Small intestine (tissue), 7 donors: ENCODE measurements at regions not wholly inside any gene's neighbourhood (a gene's known extent, or its start where the extent isn't known, plus 50 kb on each side); places are given as distances from the start of the nearest gene placed in this dataset.

ENCODE experiments used
- DNase-seq, 2 donors: peaks; one replicate each; pipeline versions ENCODE4 v3.0.0 to v3.0.0-alpha.2; 2013
- FAIRE-seq: peaks from 2 replicates; lab custom pipeline; 2012; peaks lifted over from hg19 to GRCh38; lab: Jason Lieb, UNC
- H3K27ac ChIP-seq, 3 donors: one replicate each; pipeline ENCODE4 v1.5.1; 2013; ENCODE audit warnings: low read length in 2 of 3, mild to moderate bottlenecking in 2 of 3, control low read depth in 1 of 3, inconsistent platforms in 1 of 3, low read depth in 1 of 3, moderate library complexity in 1 of 3
- H3K27me3 ChIP-seq, 3 donors: one replicate each; pipeline ENCODE4 v1.6.1; 2013; ENCODE audit warnings: low read length in 3 of 3, inconsistent platforms in 1 of 3; ENCODE audit not compliant: control insufficient read depth in 3 of 3, insufficient read depth in 3 of 3
- H3K36me3 ChIP-seq, 3 donors: one replicate each; pipeline ENCODE4 v1.6.1; 2013; ENCODE audit warnings: low read length in 3 of 3, inconsistent platforms in 1 of 3, low read depth in 1 of 3, mild to moderate bottlenecking in 1 of 3, moderate library complexity in 1 of 3; ENCODE audit not compliant: control insufficient read depth in 3 of 3, insufficient read depth in 2 of 3
- H3K4me1 ChIP-seq, 3 donors: one replicate each; pipeline ENCODE4 v1.6.1; 2013; ENCODE audit warnings: low read length in 2 of 3, inconsistent platforms in 1 of 3, low read depth in 1 of 3, mild to moderate bottlenecking in 1 of 3, moderate library complexity in 1 of 3; ENCODE audit not compliant: control insufficient read depth in 3 of 3, insufficient read depth in 2 of 3
- H3K4me3 ChIP-seq, 3 donors: one replicate each; pipeline ENCODE4 v1.5.1; 2013; ENCODE audit warnings: low read length in 3 of 3, control low read depth in 1 of 3, inconsistent platforms in 1 of 3, low read depth in 1 of 3, mild to moderate bottlenecking in 1 of 3, moderate library complexity in 1 of 3
- H3K9me3 ChIP-seq, 2 donors: one replicate each; pipeline ENCODE4 v1.6.1; 2013; ENCODE audit warnings: low read depth in 1 of 2, low read length in 1 of 2; ENCODE audit not compliant: control insufficient read depth in 2 of 2, insufficient read depth in 1 of 2
- WGBS, 3 donors: extraction: QIAGEN DNeasy Blood & Tissue Kit; methylation state at CpG; one replicate each; pipeline ENCODE4 v1.1.7; 2013; 5-methylcytosine and 5-hydroxymethylcytosine counted together
- donor health status: healthy with polysubstance abuse.
- donor health status: control.
- donor health status: control.
- donor health status: Bipolar disorder and iron deficiency.
- donor health status: healthy.

DNA sequence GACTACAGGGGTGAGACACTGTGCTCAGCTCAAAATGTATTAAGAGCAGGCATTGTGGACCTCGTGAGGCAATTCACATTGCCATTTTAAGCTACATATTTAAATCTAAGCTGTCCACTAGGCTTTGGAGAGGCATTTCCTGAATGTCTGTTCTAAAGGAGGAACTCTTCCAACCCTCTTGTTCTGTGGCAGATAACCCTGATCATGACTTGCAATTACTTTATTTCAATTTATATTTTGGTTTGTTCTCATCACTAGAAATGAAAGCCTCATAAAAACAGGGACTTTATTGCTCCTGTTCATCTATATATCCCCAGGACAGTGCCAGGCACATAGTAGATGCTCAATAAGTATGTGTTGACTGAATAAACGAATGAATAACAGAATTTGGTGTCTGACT lies 84.0 kb upstream of the SALL4 start:
- H3K27ac ChIP-seq: no peak overlapping the region
- WGBS, 3 donors: 46 to 62% (median 55%) methylated on average over 2 of the region's 2 CpGs
- H3K9me3 ChIP-seq: no peaks in the 10 kb centered on the region
- no peak overlapping the region for H3K4me3 ChIP-seq
- no peaks in the 10 kb centered on the region for H3K27me3 ChIP-seq
- no peak for DNase-seq
- no peak for FAIRE-seq
- H3K36me3 ChIP-seq: no peaks in the 10 kb centered on the region
- no peaks in the 10 kb centered on the region for H3K4me1 ChIP-seq

DNA sequence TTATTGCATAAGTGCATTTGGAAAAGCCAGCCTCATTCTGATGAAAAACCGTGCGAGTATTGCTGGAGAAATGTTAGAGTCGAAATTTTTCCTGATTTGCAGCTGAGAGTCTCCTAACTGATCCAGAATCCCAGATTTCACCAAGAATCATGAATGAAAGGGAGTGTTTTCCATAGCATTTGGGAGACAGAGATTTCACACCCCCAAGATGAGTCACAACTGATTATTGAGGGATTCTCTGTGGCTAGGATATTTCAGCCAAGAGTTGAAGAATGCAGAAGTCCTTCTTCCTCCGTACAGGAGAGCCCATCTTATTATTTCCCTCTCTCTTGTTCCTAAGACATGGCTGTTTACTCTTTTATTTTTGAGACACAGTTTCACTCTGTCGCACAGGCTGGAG lies 82.2 kb upstream of the SALL4 start:
- FAIRE-seq: no peak

GRCh38 chr20:51880188-51880587 lies 77.9 kb upstream of the SALL4 start:
- DNase-seq (no peak), FAIRE-seq (no peak)
- H3K27me3 ChIP-seq: no peaks in the 10 kb centered on the region
- no peaks in the 10 kb centered on the region for H3K9me3 ChIP-seq
- WGBS, 3 donors: 88 to 92% (median 88%) methylated on average over 4 of the region's 4 CpGs
- H3K4me3 ChIP-seq: no peak overlapping the region
- no peak overlapping the region for H3K27ac ChIP-seq
- no peaks in the 10 kb centered on the region for H3K4me1 ChIP-seq
- H3K36me3 ChIP-seq: no peaks in the 10 kb centered on the region

More for the DNA sequence above, 82.2 kb upstream of the SALL4 start:
- Histone ChIP-seq H3K27ac (no peak overlapping the region), H3K4me1 (no peaks in the 10 kb centered on the region), H3K27me3 (no peaks in the 10 kb centered on the region), H3K9me3 (no peaks in the 10 kb centered on the region), H3K36me3 (no peaks in the 10 kb centered on the region), H3K4me3 (no peak overlapping the region)
- no peak for DNase-seq
- WGBS, 3 donors: 81 to 85% (median 82%) methylated on average over 5 of the region's 5 CpGs

DNA sequence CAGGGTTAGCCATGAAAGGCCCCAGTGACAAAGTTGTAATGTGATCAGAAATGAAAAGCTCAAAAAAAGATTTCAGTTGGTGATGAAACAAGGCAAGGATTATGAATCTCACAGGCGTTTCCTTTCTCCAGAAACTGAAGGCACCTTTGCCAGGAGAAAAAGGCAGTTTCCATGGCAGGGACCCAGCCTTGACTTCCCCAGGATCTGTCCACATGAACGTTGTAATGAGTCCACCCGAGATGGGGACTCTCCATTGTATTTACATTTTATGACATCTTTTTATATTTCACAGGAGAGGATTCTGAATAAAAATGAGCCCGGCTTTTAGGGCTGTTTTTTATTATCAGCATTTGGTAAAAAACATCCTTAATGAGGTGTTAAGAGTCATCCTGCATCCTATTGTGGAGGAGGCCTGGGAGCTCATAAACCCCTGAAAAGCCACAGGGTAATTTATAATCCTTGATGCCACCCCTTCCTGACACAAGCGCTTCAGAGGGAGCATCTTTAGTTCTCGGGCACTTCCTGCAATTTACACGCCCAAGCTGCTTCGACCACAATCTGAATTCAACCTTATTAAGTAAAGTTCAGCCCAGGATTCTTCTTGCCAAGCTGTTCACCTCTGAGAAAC lies 74.1 kb upstream of the SALL4 start:
- DNase-seq: no peak

DNA sequence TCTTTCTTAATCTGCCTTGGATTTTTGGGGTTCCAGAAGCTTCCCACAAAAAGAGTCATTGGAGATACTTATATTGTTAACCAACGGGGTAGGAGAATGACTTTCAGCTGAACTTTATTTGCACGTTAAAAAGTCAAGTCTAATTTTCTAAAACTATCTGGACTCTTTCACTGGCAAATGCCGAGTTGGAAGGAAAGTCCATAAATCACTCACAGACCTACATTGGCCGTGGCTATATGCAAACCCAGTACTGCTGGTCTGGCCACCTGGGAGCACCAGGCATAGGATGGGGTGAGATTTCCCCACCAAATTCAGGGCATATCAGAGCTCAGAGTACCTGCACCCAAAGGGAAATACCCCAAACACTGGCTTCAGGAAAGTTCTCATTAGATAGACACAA lies 71.3 kb upstream of the SALL4 start:
- WGBS, 3 donors: 52 to 70% (median 61%) methylated on average over 4 of the region's 4 CpGs
- no peak for FAIRE-seq
- no peak for DNase-seq
- Histone ChIP-seq H3K27me3 (no peaks in the 10 kb centered on the region), H3K9me3 (no peaks in the 10 kb centered on the region), H3K4me3 (no peak overlapping the region), H3K36me3 (no peaks in the 10 kb centered on the region), H3K4me1 (no peaks in the 10 kb centered on the region), H3K27ac (no peak overlapping the region)

More for the DNA sequence above, 74.1 kb upstream of the SALL4 start:
- FAIRE-seq: no peak
- Histone ChIP-seq H3K4me3 (no peak overlapping the region), H3K4me1 (no peaks in the 10 kb centered on the region), H3K36me3 (no peaks in the 10 kb centered on the region), H3K27ac (no peak overlapping the region), H3K27me3 (no peaks in the 10 kb centered on the region), H3K9me3 (no peaks in the 10 kb centered on the region)
- WGBS, 3 donors: 36 to 42% (median 41%) methylated on average over 8 of the region's 8 CpGs

- Histone ChIP-seq H3K9me3 (no peaks in the 10 kb centered on the region), H3K4me3 (no peak overlapping the region), H3K27me3 (no peaks in the 10 kb centered on the region), H3K4me1 (no peaks in the 10 kb centered on the region), H3K27ac (no peak overlapping the region), H3K36me3 (no peaks in the 10 kb centered on the region)
- 17 to 43% (median 35%) methylated on average over 7 of the region's 7 CpGs for WGBS, 3 donors
- FAIRE-seq: no peak
- peak in 1 of 2 donors; percentile 57 for DNase-seq
Observed at GRCh38 chr20:51871943-51872342, 69.6 kb upstream of the SALL4 start.

- no peaks in the 10 kb centered on the region for H3K27me3 ChIP-seq
- DNase-seq: no peak
- no peaks in the 10 kb centered on the region for H3K4me1 ChIP-seq
- FAIRE-seq: no peak
- WGBS, 3 donors: 70 to 84% (median 74%) methylated on average over 3 of the region's 3 CpGs
- H3K36me3 ChIP-seq: no peaks in the 10 kb centered on the region
- no peak overlapping the region for H3K27ac ChIP-seq
- no peaks in the 10 kb centered on the region for H3K9me3 ChIP-seq
- no peak overlapping the region for H3K4me3 ChIP-seq
Observed at GRCh38 chr20:51869002-51869401, 66.7 kb upstream of the SALL4 start.

DNA sequence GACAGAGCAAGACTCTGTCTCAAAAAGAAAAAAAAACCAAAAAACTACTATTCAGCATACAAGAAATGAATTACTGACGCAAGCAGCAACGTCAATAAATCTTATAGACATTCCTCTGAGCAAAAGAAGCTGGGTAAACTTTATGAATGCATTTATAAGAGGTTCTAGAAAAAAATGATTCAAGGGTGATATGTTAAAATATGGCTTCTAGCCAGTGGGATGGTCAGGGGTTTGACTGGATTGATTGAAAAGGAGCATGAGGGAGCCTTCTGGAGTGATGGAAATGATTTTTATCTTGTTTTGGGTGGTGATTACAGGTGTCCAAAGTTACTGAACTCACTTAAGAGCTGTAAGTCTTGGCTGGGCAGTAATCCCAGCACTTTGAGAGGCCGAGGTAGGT lies 64.9 kb upstream of the SALL4 start:
- FAIRE-seq: no peak
- H3K27me3 ChIP-seq: peaks cover 0 to 3% (median 0%) of the 10 kb centered on the region in 3 donors
- WGBS, 3 donors: 71 to 85% (median 71%) methylated on average over 3 of the region's 3 CpGs

DNA sequence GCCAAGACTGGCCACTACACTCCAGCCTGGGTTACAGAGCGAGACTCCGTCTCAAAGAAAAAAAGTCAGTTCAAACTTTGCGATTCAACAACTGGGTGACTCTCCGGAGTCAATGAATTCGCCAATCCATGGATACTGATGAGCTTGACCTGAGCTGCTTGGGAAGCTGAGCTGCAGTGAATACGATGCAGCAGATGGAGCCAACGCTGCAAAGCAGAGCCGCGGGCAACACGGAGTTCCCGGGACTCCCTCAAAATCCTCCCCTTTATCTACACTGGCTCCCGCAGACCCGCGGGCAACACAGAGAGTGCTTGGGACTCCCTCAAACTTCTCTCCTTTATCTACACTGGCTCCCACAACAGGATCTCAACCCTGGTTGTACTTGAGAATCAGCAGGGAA lies 62.6 kb upstream of the SALL4 start:
- Histone ChIP-seq H3K9me3 (no peaks in the 10 kb centered on the region), H3K4me1 (peaks cover 0 to 2% (median 0%) of the 10 kb centered on the region in 3 donors), H3K36me3 (no peaks in the 10 kb centered on the region), H3K27ac (no peak overlapping the region), H3K4me3 (no peak overlapping the region), H3K27me3 (peaks cover 0 to 3% (median 0%) of the 10 kb centered on the region in 3 donors)
- FAIRE-seq: no peak
- DNase-seq: no peak
- 90 to 94% (median 92%) methylated on average over 14 of the region's 14 CpGs for WGBS, 3 donors

More for the DNA sequence above, 64.9 kb upstream of the SALL4 start:
- no peak overlapping the region for H3K4me3 ChIP-seq
- H3K9me3 ChIP-seq: no peaks in the 10 kb centered on the region
- H3K4me1 ChIP-seq: no peaks in the 10 kb centered on the region
- no peaks in the 10 kb centered on the region for H3K36me3 ChIP-seq
- DNase-seq: no peak
- no peak overlapping the region for H3K27ac ChIP-seq
